ENCODE measurements at regions not wholly inside any gene's neighbourhood (a gene's known extent, or its start where the extent isn't known, plus 50 kb on each side); places are given as distances from the start of the nearest gene placed in this dataset.

- DNase-seq: no peak
Observed at GRCh38 chr2:220300806-220301205, 673.4 kb downstream of the SLC4A3 start.

- DNase-seq: no peak
Observed at GRCh38 chr2:220302756-220303155, 675.3 kb downstream of the SLC4A3 start.

GRCh38 chr2:220309215-220309614, 681.8 kb downstream of the SLC4A3 start:
- no peak for DNase-seq

GRCh38 chr2:220310451-220310861, 683.0 kb downstream of the SLC4A3 start:
- peak; percentile 8 for DNase-seq

GRCh38 chr2:220315098-220315823, 687.8 kb downstream of the SLC4A3 start:
- DNase-seq: no peak

GRCh38 chr2:220318037-220318436, 690.6 kb downstream of the SLC4A3 start:
- DNase-seq: no peak

GRCh38 chr2:220318508-220318907, 691.1 kb downstream of the SLC4A3 start:
- DNase-seq: no peak

GRCh38 chr2:220320326-220320725, 692.9 kb downstream of the SLC4A3 start:
- no peak for DNase-seq

- DNase-seq: no peak
Observed at GRCh38 chr2:220332886-220333285, 705.5 kb downstream of the SLC4A3 start.

GRCh38 chr2:220334210-220334609, 706.8 kb downstream of the SLC4A3 start:
- no peak for DNase-seq

- DNase-seq: no peak
Observed at GRCh38 chr2:220334871-220335590, 707.6 kb downstream of the SLC4A3 start.

GRCh38 chr2:220335591-220335915, 708.1 kb downstream of the SLC4A3 start:
- DNase-seq: no peak

- no peak for DNase-seq
Observed at GRCh38 chr2:220336771-220337170, 709.3 kb downstream of the SLC4A3 start.

- no peak for DNase-seq
Observed at GRCh38 chr2:220337611-220338440, 710.4 kb downstream of the SLC4A3 start.

GRCh38 chr2:220341014-220341413, 713.6 kb downstream of the SLC4A3 start:
- DNase-seq: no peak

GRCh38 chr2:220346919-220347318, 719.5 kb downstream of the SLC4A3 start:
- no peak for DNase-seq

GRCh38 chr2:220347626-220348025, 720.2 kb downstream of the SLC4A3 start:
- DNase-seq: no peak

- DNase-seq: no peak
Observed at GRCh38 chr2:220348206-220348605, 720.8 kb downstream of the SLC4A3 start.

GRCh38 chr2:220353897-220354296, 726.5 kb downstream of the SLC4A3 start:
- DNase-seq: no peak

- no peak for DNase-seq
Observed at GRCh38 chr2:220356076-220356475, 728.6 kb downstream of the SLC4A3 start.

- DNase-seq: no peak
Observed at GRCh38 chr2:220365023-220365422, 737.6 kb downstream of the SLC4A3 start.

GRCh38 chr2:220366765-220367164, 739.3 kb downstream of the SLC4A3 start:
- DNase-seq: no peak

GRCh38 chr2:220370764-220371163, 743.3 kb downstream of the SLC4A3 start:
- DNase-seq: no peak

GRCh38 chr2:220371211-220371610, 743.8 kb downstream of the SLC4A3 start:
- DNase-seq: no peak
